ENCODE measurements at regions not wholly inside any gene's neighbourhood (a gene's known extent, or its start where the extent isn't known, plus 50 kb on each side); places are given as distances from the start of the nearest gene placed in this dataset.

- no peak for DNase-seq (ENCODE audit: low spot score in 2 of 2)
- TF ChIP-seq, protein P1, sequence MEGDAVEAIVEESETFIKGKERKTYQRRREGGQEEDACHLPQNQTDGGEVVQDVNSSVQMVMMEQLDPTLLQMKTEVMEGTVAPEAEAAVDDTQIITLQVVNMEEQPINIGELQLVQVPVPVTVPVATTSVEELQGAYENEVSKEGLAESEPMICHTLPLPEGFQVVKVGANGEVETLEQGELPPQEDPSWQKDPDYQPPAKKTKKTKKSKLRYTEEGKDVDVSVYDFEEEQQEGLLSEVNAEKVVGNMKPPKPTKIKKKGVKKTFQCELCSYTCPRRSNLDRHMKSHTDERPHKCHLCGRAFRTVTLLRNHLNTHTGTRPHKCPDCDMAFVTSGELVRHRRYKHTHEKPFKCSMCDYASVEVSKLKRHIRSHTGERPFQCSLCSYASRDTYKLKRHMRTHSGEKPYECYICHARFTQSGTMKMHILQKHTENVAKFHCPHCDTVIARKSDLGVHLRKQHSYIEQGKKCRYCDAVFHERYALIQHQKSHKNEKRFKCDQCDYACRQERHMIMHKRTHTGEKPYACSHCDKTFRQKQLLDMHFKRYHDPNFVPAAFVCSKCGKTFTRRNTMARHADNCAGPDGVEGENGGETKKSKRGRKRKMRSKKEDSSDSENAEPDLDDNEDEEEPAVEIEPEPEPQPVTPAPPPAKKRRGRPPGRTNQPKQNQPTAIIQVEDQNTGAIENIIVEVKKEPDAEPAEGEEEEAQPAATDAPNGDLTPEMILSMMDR (IDR thresholded peaks at IDR 0.05): no peak
- TF ChIP-seq POLR2A (IDR thresholded peaks at IDR 0.05): no peak
- no peak for TF ChIP-seq EP300 (IDR thresholded peaks at IDR 0.05)
- H3K4me3 ChIP-seq: no peak overlapping the region
- no peaks in the 10 kb centered on the region for H3K27me3 ChIP-seq
- H3K4me1 ChIP-seq: no peaks in the 10 kb centered on the region
- 67 to 100% methylated on average over 1 of the region's 1 CpG for whole genome bisulfite sequencing, 2 donors
- H3K36me3 ChIP-seq: no peaks in the 10 kb centered on the region
- no peak overlapping the region for H3K27ac ChIP-seq
- no peaks in the 10 kb centered on the region for H3K9me3 ChIP-seq
Measured at GRCh38 chrX:25701876-25702275, 436.3 kb upstream of the MAGEB18 start.

- TF ChIP-seq EP300 (IDR thresholded peaks at IDR 0.05) (no peak), POLR2A (IDR thresholded peaks at IDR 0.05) (no peak)
- TF ChIP-seq, protein P1 (IDR thresholded peaks at IDR 0.05): no peak
- Histone ChIP-seq H3K27me3 (no peaks in the 10 kb centered on the region), H3K4me3 (no peak overlapping the region), H3K9me3 (no peaks in the 10 kb centered on the region), H3K36me3 (no peaks in the 10 kb centered on the region), H3K27ac (no peak overlapping the region), H3K4me1 (no peaks in the 10 kb centered on the region)
- DNase-seq (ENCODE audit: low spot score in 2 of 2): no peak
- WGBS, 2 donors: 60 to 80% methylated on average over 2 of the region's 2 CpGs
Measured at GRCh38 chrX:25717122-25717521, 421.0 kb upstream of the MAGEB18 start.

DNA sequence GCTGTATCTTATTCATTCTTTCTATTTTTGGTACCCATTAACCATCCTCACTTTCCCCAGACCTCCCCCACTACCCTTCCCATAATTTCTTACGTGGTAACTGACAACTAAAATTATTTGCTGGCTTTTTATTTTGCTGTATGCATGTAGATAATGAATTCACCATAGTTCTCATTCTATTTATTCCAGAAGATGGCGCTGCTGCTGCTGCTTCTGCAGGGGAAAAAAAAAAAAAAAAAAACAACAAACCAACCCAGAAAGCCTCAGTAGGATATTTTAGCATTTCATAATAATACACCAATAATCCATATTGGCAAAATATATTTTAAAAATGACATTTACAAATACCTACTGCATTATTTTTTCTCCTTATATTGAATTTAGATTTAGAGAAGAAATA is 416.6 kb upstream of the MAGEB18 start:
- no peak for DNase-seq (ENCODE audit: low spot score in 2 of 2)
- Histone ChIP-seq H3K9me3 (no peaks in the 10 kb centered on the region), H3K36me3 (no peaks in the 10 kb centered on the region), H3K27me3 (peaks cover 0 to 5% of the 10 kb centered on the region in 2 donors), H3K4me1 (no peaks in the 10 kb centered on the region), H3K27ac (no peak overlapping the region), H3K4me3 (no peak overlapping the region)
- 3 to 6% methylated on average over 2 of the region's 2 CpGs for WGBS, 2 donors
- TF ChIP-seq EP300 (IDR thresholded peaks at IDR 0.05): no peak
- no peak for TF ChIP-seq POLR2A (IDR thresholded peaks at IDR 0.05)
- TF ChIP-seq, protein P1 (IDR thresholded peaks at IDR 0.05): no peak

GRCh38 chrX:25726539-25726938 is 411.6 kb upstream of the MAGEB18 start:
- no peaks in the 10 kb centered on the region for H3K4me1 ChIP-seq
- H3K9me3 ChIP-seq: no peaks in the 10 kb centered on the region
- no peak overlapping the region for H3K4me3 ChIP-seq
- no peak overlapping the region for H3K27ac ChIP-seq
- H3K27me3 ChIP-seq: peaks cover 0 to 5% of the 10 kb centered on the region in 2 donors
- no peak for TF ChIP-seq POLR2A (IDR thresholded peaks at IDR 0.05)
- TF ChIP-seq, protein P1 (IDR thresholded peaks at IDR 0.05): no peak
- no peaks in the 10 kb centered on the region for H3K36me3 ChIP-seq
- DNase-seq (ENCODE audit: low spot score in 2 of 2): no peak
- WGBS, 2 donors: 96% methylated on average over 1 of the region's 1 CpG; no CpG with 5 or more reads in 1 of the 2 donors

DNA sequence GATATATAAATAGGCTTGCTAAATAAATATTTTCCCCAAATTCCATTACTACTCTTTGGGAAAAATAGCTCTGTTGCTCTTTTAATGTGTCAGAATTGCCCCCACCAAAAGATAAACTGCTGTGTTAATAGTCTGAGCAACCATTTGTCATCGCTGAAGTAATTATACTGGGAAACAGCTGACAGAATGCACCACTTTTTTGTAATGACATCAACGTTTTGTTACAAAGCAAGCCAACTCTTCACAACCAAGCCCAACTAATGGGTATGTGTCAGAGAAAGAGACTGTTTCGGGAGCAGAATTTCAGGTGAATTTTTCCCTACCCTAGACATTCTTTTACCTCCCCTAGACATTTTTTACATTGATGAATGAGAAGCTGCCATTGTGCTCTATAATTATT is 405.0 kb upstream of the MAGEB18 start:
- Histone ChIP-seq H3K4me3 (no peak overlapping the region), H3K27me3 (peaks cover 0 to 5% of the 10 kb centered on the region in 2 donors), H3K27ac (no peak overlapping the region), H3K4me1 (no peaks in the 10 kb centered on the region), H3K36me3 (no peaks in the 10 kb centered on the region), H3K9me3 (no peaks in the 10 kb centered on the region)
- WGBS, 2 donors: 52 to 71% methylated on average over 3 of the region's 3 CpGs
- TF ChIP-seq EP300 (IDR thresholded peaks at IDR 0.05) (no peak), POLR2A (IDR thresholded peaks at IDR 0.05) (no peak)
- TF ChIP-seq, protein P1 (IDR thresholded peaks at IDR 0.05): no peak
- no peak for DNase-seq (ENCODE audit: low spot score in 2 of 2)

Measured in tibial nerve (tissue), 4 donors.